ENCODE measurements at regions not wholly inside any gene's neighbourhood (a gene's known extent, or its start where the extent isn't known, plus 50 kb on each side); places are given as distances from the start of the nearest gene placed in this dataset.

- TF ChIP-seq CTCF (IDR thresholded peaks at IDR 0.05; ENCODE audit: low read depth, low read length, missing input control) = no peak
- TF ChIP-seq SP1 (IDR thresholded peaks at IDR 0.05) = no peak
- TF ChIP-seq REST (IDR thresholded peaks at IDR 0.05) = no peak
- no peak for TF ChIP-seq ATF3 (IDR thresholded peaks at IDR 0.05)
- TF ChIP-seq TAF1 (conservative IDR thresholded peaks at IDR 0.05) = no peak
- TF ChIP-seq RAD21 (IDR thresholded peaks at IDR 0.05) = no peak
- TF ChIP-seq JUND (IDR thresholded peaks at IDR 0.05) = no peak
- no peak for TF ChIP-seq MAX (IDR thresholded peaks at IDR 0.05)
- TF ChIP-seq GABPA (IDR thresholded peaks at IDR 0.05 in 1 of 2, conservative IDR thresholded peaks at IDR 0.05 in 1 of 2) = no peak
- TF ChIP-seq YY1 (IDR thresholded peaks at IDR 0.05) = no peak
- no peak for TF ChIP-seq FOXA1 (IDR thresholded peaks at IDR 0.05)
- TF ChIP-seq HNF4A (conservative IDR thresholded peaks at IDR 0.05) = no peak
These were observed 1183.1 kb upstream of the PCDH20 start for GRCh38 chr13:62598708-62599107.

Data from liver (tissue), 3 donors.